ENCODE measurements at regions not wholly inside any gene's neighbourhood (a gene's known extent, or its start where the extent isn't known, plus 50 kb on each side); places are given as distances from the start of the nearest gene placed in this dataset.

DNA sequence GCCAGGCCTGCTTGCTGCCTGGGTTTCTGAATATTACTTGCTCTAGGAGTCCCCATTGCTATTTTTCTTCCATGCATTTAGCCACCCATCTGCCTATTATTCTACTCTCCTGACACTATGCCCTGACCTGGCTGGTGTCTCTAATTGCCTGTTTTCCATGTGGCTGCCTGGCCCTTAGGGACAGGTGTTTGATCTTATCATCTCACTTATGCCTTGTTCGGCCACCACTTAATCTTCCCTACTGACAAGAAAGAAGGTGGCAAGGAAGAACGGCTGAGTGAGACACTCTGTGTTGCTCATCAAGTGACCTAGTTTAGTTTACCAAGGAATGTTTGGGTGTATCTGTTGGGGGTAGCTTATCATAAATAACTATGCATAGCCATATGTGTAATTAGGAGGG is 50.4 kb upstream of the RAPH1 start:
- TF ChIP-seq, protein P1, sequence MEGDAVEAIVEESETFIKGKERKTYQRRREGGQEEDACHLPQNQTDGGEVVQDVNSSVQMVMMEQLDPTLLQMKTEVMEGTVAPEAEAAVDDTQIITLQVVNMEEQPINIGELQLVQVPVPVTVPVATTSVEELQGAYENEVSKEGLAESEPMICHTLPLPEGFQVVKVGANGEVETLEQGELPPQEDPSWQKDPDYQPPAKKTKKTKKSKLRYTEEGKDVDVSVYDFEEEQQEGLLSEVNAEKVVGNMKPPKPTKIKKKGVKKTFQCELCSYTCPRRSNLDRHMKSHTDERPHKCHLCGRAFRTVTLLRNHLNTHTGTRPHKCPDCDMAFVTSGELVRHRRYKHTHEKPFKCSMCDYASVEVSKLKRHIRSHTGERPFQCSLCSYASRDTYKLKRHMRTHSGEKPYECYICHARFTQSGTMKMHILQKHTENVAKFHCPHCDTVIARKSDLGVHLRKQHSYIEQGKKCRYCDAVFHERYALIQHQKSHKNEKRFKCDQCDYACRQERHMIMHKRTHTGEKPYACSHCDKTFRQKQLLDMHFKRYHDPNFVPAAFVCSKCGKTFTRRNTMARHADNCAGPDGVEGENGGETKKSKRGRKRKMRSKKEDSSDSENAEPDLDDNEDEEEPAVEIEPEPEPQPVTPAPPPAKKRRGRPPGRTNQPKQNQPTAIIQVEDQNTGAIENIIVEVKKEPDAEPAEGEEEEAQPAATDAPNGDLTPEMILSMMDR (IDR thresholded peaks at IDR 0.05), result no peak
- Histone ChIP-seq H3K9ac (ENCODE audit: low read depth in 2 of 2, low read length in 2 of 2) (peak overlapping the region in 1 of 2 donors; percentile 59), H3K27ac (peak overlapping the region; percentile 78), H3K9me3 (no peaks in the 10 kb centered on the region), H3K4me3 (no peak overlapping the region), H3K36me3 (no peaks in the 10 kb centered on the region), H3K4me1 (peaks cover 14% of the 10 kb centered on the region), H3K27me3 (no peaks in the 10 kb centered on the region)
- DNase-seq, result no peak
- intact Hi-C loops (cut with DNase I), result no loop called here

DNA sequence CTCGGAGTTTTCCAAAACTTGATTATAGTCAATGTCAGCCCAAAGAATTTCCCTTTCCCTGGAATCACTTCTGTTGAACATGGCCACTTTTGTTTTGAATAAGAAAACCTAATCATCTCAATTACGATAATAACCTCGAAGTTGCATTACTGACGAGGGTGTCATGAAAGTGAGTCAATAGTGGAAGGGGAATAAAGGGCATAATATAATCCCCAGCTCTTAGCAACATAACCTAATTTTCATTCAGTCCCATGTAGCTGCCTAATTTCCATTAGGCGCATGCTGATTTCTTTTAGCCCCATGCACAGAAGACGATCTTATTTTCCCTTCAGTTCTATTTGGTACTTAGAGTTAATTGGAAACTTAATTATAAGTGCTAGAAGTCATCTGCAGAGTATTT is 51.1 kb upstream of the RAPH1 start:
- Histone ChIP-seq H3K4me3 (no peak overlapping the region), H3K9ac (ENCODE audit: low read depth in 2 of 2, low read length in 2 of 2) (no peak overlapping the region), H3K27ac (no peak overlapping the region), H3K4me1 (peaks cover 11% of the 10 kb centered on the region), H3K27me3 (no peaks in the 10 kb centered on the region), H3K36me3 (no peaks in the 10 kb centered on the region), H3K9me3 (no peaks in the 10 kb centered on the region)
- intact Hi-C loops (cut with DNase I), result no loop called here
- DNase-seq, result no peak
- TF ChIP-seq, protein P1 (IDR thresholded peaks at IDR 0.05), result no peak

DNA sequence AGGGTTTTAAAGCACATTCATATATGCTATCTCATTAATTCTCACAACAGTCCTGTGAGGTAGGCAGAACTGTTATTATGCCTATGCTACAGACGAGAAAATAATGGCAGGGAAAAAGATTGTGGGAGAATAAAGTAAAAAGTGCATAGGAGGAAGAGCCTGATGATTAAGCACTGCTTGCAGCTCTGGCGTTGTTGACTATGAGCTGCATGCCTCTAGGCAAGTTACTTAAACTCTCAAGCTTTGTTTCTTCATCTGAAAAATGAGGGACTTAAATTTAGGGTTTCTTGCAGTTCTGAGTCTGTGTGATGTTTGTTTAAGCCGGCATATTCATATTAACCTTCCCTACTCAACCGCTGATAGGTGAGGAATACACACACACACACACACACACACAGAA is 51.6 kb upstream of the RAPH1 start:
- Histone ChIP-seq H3K36me3 (no peaks in the 10 kb centered on the region), H3K4me1 (peaks cover 11% of the 10 kb centered on the region), H3K27ac (no peak overlapping the region), H3K9me3 (no peaks in the 10 kb centered on the region), H3K27me3 (no peaks in the 10 kb centered on the region), H3K9ac (ENCODE audit: low read depth in 2 of 2, low read length in 2 of 2) (no peak overlapping the region), H3K4me3 (no peak overlapping the region)
- DNase-seq, result no peak
- TF ChIP-seq, protein P1 (IDR thresholded peaks at IDR 0.05), result no peak
- intact Hi-C loops (cut with DNase I), result no loop called here

DNA sequence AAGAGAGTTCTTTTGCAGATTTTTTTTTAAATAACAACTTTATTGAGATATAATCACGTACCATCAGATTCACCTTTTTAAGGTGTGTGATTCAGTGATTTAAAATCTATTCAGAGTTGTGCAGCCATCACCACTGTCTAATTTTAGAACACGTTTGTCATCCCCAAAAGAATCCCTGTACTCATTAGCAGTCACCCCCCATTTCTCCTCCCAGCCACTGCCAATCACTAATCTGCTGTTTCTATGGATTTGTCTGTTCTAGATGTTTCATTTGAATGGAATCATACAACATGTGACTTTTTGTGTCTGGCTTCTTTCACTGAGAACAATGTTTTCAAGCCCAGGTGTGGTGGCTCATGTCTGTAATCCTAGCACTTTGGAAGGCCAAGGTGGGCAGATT is 55.4 kb upstream of the RAPH1 start:
- no peak for DNase-seq
- H3K27me3 ChIP-seq, result no peaks in the 10 kb centered on the region
- intact Hi-C loops (cut with DNase I), result no loop called here
- no peaks in the 10 kb centered on the region for H3K36me3 ChIP-seq
- no peaks in the 10 kb centered on the region for H3K9me3 ChIP-seq
- TF ChIP-seq, protein P1 (IDR thresholded peaks at IDR 0.05), result no peak
- no peak overlapping the region for H3K27ac ChIP-seq
- H3K4me3 ChIP-seq, result no peak overlapping the region
- H3K9ac ChIP-seq (ENCODE audit: low read depth in 2 of 2, low read length in 2 of 2), result no peak overlapping the region
- H3K4me1 ChIP-seq, result peaks cover 3% of the 10 kb centered on the region

DNA sequence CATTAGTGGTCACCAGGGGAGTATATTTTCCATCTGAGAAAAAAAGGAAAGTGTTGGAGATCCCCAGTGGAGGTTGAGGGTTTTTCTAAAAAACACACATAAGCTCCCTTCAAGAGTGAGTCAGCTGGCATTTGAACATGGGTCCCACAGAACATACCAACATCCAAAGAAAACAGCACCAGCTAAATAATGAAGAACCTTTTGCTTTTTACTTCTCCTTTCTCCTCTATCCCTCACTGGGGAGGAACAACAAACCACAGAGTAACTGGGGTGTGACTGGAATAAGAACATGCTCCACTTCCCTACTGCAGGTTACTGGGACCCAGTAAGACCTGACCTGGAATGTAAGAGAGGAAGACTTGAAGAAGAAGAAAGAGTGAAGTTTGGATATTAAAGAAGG is 56.5 kb upstream of the RAPH1 start:
- Histone ChIP-seq H3K27ac (no peak overlapping the region), H3K36me3 (no peaks in the 10 kb centered on the region), H3K9ac (ENCODE audit: low read depth in 2 of 2, low read length in 2 of 2) (no peak overlapping the region), H3K9me3 (no peaks in the 10 kb centered on the region), H3K4me1 (no peaks in the 10 kb centered on the region), H3K27me3 (no peaks in the 10 kb centered on the region), H3K4me3 (no peak overlapping the region)
- TF ChIP-seq, protein P1 (IDR thresholded peaks at IDR 0.05), result no peak
- intact Hi-C loops (cut with DNase I), result no loop called here
- no peak for DNase-seq

DNA sequence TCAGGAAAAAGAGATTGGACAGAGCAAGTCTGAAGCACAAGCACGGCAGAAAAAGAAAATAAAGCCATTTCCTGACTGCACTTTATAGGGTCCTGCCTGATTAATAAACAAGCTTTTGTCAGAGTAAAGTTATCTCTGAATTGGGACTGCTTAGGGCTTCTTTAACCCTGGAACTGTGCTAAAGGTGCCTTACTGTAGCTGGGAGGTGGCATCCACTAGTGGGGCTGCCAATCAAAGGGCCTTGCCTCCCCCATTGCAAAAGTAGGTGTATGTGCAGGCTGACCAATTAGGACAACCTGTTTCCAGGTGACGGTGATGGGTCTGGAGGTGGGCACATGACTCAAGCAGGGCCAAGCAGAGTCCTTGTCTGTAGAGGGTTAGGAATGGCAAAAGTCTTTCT is 57.4 kb upstream of the RAPH1 start:
- Histone ChIP-seq H3K9ac (ENCODE audit: low read depth in 2 of 2, low read length in 2 of 2) (no peak overlapping the region), H3K27me3 (no peaks in the 10 kb centered on the region), H3K36me3 (no peaks in the 10 kb centered on the region), H3K9me3 (no peaks in the 10 kb centered on the region), H3K4me3 (no peak overlapping the region), H3K27ac (no peak overlapping the region), H3K4me1 (no peaks in the 10 kb centered on the region)
- TF ChIP-seq, protein P1 (IDR thresholded peaks at IDR 0.05), result no peak
- no peak for DNase-seq
- intact Hi-C loops (cut with DNase I), result no loop called here

Data from colonic mucosa (tissue), 4 donors.